Smooth muscle cell (in vitro differentiated cells): ENCODE measurements at regions not wholly inside any gene's neighbourhood (a gene's known extent, or its start where the extent isn't known, plus 50 kb on each side); places are given as distances from the start of the nearest gene placed in this dataset.

ENCODE experiments used
- DNase-seq: peaks from one replicate; lab custom pipeline; 2025; ENCODE audit not compliant: unreplicated experiment; lab: John Stamatoyannopoulos, UW
- H2AFZ ChIP-seq: fragments of 200-600 bp; sonication (generic); 2 replicates; pipeline ENCODE4 v1.6.0; 2016; ENCODE audit warnings: antibody characterized with exemption, low read depth, mild to moderate bottlenecking
- H3F3A ChIP-seq: fragments of 200-600 bp; sonication (generic); 2 replicates; pipeline ENCODE4 v1.6.0; 2017; ENCODE audit warnings: antibody characterized with exemption, low read depth
- H3K27ac ChIP-seq: fragments of 200-600 bp; sonication (generic); 2 replicates; pipeline ENCODE4 v1.5.1; 2016; ENCODE audit warnings: low read depth, mild to moderate bottlenecking
- H3K27me3 ChIP-seq: fragments of 200-600 bp; sonication (generic); 2 replicates; pipeline ENCODE4 v1.6.1; 2016; ENCODE audit warnings: low read depth, mild to moderate bottlenecking
- H3K36me3 ChIP-seq: fragments of 200-600 bp; sonication (generic); 2 replicates; pipeline ENCODE4 v1.5.1; 2016; ENCODE audit warnings: low read depth
- H3K4me1 ChIP-seq: fragments of 200-600 bp; sonication (generic); 2 replicates; pipeline ENCODE4 v1.5.1; 2016; ENCODE audit warnings: low read depth
- H3K4me2 ChIP-seq: fragments of 200-600 bp; sonication (generic); 2 replicates; pipeline ENCODE4 v1.6.0; 2016; ENCODE audit warnings: mild to moderate bottlenecking
- H3K4me3 ChIP-seq: fragments of 200-600 bp; sonication (generic); 2 replicates; pipeline ENCODE4 v1.5.1; 2016; ENCODE audit warnings: mild to moderate bottlenecking
- H3K79me2 ChIP-seq: fragments of 200-600 bp; sonication (generic); 2 replicates; pipeline ENCODE4 v1.6.0; 2016; ENCODE audit warnings: low read depth, mild to moderate bottlenecking
- H3K9ac ChIP-seq: fragments of 200-600 bp; sonication (generic); 2 replicates; pipeline ENCODE4 v1.6.0; 2016; ENCODE audit warnings: low read depth
- H3K9me3 ChIP-seq: fragments of 200-600 bp; sonication (generic); replicated peaks from 2 replicates; pipeline ENCODE4 v1.5.1; 2016; ENCODE audit warnings: low read depth
- H4K20me1 ChIP-seq: fragments of 200-600 bp; sonication (generic); 2 replicates; pipeline ENCODE4 v1.6.0; 2016; ENCODE audit warnings: low read depth
- CTCF ChIP-seq: fragments of 200-600 bp; sonication (generic); IDR thresholded peaks from 2 replicates; pipeline ENCODE4 v1.5.1; 2017; ENCODE audit warnings: borderline replicate concordance, mild to moderate bottlenecking, antibody characterized with exemption; ENCODE audit not compliant: insufficient read depth, poor library complexity, severe bottlenecking
- WGBS: methylation state at CpG from one replicate; pipeline ENCODE4 v1.1.7; 2016; ENCODE audit warnings: low lambda C conversion rate; 5-methylcytosine and 5-hydroxymethylcytosine counted together

GRCh38 chr9:30925635-30926034 is 1458.8 kb upstream of the ACO1 start:
- no peak overlapping the region for H3K27ac ChIP-seq
- H3K4me2 ChIP-seq, result no peak overlapping the region

GRCh38 chr9:30928045-30928444 is 1456.4 kb upstream of the ACO1 start:
- Histone ChIP-seq H4K20me1 (no peaks in the 10 kb centered on the region), H3K36me3 (no peaks in the 10 kb centered on the region), H2AFZ (no peak overlapping the region), H3K4me2 (no peak overlapping the region), H3F3A (no peaks in the 10 kb centered on the region), H3K4me1 (no peaks in the 10 kb centered on the region), H3K27me3 (no peaks in the 10 kb centered on the region), H3K9ac (no peak overlapping the region), H3K27ac (no peak overlapping the region), H3K4me3 (no peak overlapping the region), H3K79me2 (no peaks in the 10 kb centered on the region), H3K9me3 (no peaks in the 10 kb centered on the region)
- DNase-seq, result no peak
- 67% methylated on average over 4 of the region's 4 CpGs for WGBS
- TF ChIP-seq CTCF, result no peak

More at GRCh38 chr9:30925635-30926034, 1458.8 kb upstream of the ACO1 start:
- no peaks in the 10 kb centered on the region for H3K79me2 ChIP-seq
- no peaks in the 10 kb centered on the region for H3K4me1 ChIP-seq
- 98% methylated on average over 2 of the region's 2 CpGs for WGBS
- H3K4me3 ChIP-seq, result no peak overlapping the region
- TF ChIP-seq CTCF, result no peak
- H3K27me3 ChIP-seq, result no peaks in the 10 kb centered on the region
- H3F3A ChIP-seq, result no peaks in the 10 kb centered on the region
- H3K9ac ChIP-seq, result no peak overlapping the region
- no peaks in the 10 kb centered on the region for H3K36me3 ChIP-seq
- no peaks in the 10 kb centered on the region for H3K9me3 ChIP-seq
- no peaks in the 10 kb centered on the region for H4K20me1 ChIP-seq
- no peak for DNase-seq
- no peak overlapping the region for H2AFZ ChIP-seq

GRCh38 chr9:30932226-30932625 is 1452.2 kb upstream of the ACO1 start:
- Histone ChIP-seq H3K4me2 (no peak overlapping the region), H3K9ac (no peak overlapping the region), H2AFZ (no peak overlapping the region), H3K4me1 (no peaks in the 10 kb centered on the region), H3K4me3 (no peak overlapping the region), H3K79me2 (no peaks in the 10 kb centered on the region), H4K20me1 (no peaks in the 10 kb centered on the region), H3K9me3 (no peaks in the 10 kb centered on the region), H3K27ac (no peak overlapping the region), H3K36me3 (no peaks in the 10 kb centered on the region), H3F3A (no peaks in the 10 kb centered on the region), H3K27me3 (no peaks in the 10 kb centered on the region)
- 66% methylated on average over 2 of the region's 2 CpGs for WGBS
- no peak for DNase-seq
- TF ChIP-seq CTCF, result no peak

GRCh38 chr9:30935730-30936129 is 1448.7 kb upstream of the ACO1 start:
- no peaks in the 10 kb centered on the region for H3K36me3 ChIP-seq

More at GRCh38 chr9:30935730-30936129, 1448.7 kb upstream of the ACO1 start:
- H3K79me2 ChIP-seq, result no peaks in the 10 kb centered on the region
- no peaks in the 10 kb centered on the region for H3F3A ChIP-seq
- no peaks in the 10 kb centered on the region for H3K9me3 ChIP-seq
- no peaks in the 10 kb centered on the region for H3K4me1 ChIP-seq
- no peak overlapping the region for H3K9ac ChIP-seq
- H3K4me3 ChIP-seq, result no peak overlapping the region
- no peak overlapping the region for H3K27ac ChIP-seq
- no peaks in the 10 kb centered on the region for H3K27me3 ChIP-seq
- no peak overlapping the region for H3K4me2 ChIP-seq
- no peaks in the 10 kb centered on the region for H4K20me1 ChIP-seq
- no peak for TF ChIP-seq CTCF
- H2AFZ ChIP-seq, result no peak overlapping the region
- DNase-seq, result no peak
